AG09309 (cell line): ENCODE measurements at regions not wholly inside any gene's neighbourhood (a gene's known extent, or its start where the extent isn't known, plus 50 kb on each side); places are given as distances from the start of the nearest gene placed in this dataset.

Experiments
- DNase-seq: peaks from one replicate; pipeline ENCODE4 v3.0.0-alpha.2; 2010; ENCODE audit warnings: low read depth
- H3K4me3 ChIP-seq: 2 replicates; pipeline ENCODE4 v1.5.1; 2011; ENCODE audit warnings: mild to moderate bottlenecking, low read depth, low read length, moderate library complexity; ENCODE audit not compliant: control insufficient read depth
- CTCF ChIP-seq: IDR thresholded peaks from 2 replicates; pipeline ENCODE4 v1.5.1; 2011; ENCODE audit warnings: mild to moderate bottlenecking, low read depth, low read length, inconsistent platforms; ENCODE audit not compliant: insufficient read depth, control insufficient read depth; ENCODE audit errors: missing control alignments

- no peak overlapping the region for H3K4me3 ChIP-seq
- TF ChIP-seq CTCF = no peak
- no peak for DNase-seq
These were observed 1073.4 kb upstream of the GYPC start for GRCh38 chr2:125582516-125582915.

- TF ChIP-seq CTCF = no peak
- no peak overlapping the region for H3K4me3 ChIP-seq
- no peak for DNase-seq
These were observed 1071.2 kb upstream of the GYPC start for GRCh38 chr2:125584732-125585131.

- no peak for DNase-seq
- no peak overlapping the region for H3K4me3 ChIP-seq
- no peak for TF ChIP-seq CTCF
These were observed 1067.2 kb upstream of the GYPC start for GRCh38 chr2:125588780-125589179.

GRCh38 chr2:125591954-125592353 is 1064.0 kb upstream of the GYPC start:
- TF ChIP-seq CTCF = no peak
- DNase-seq = no peak
- no peak overlapping the region for H3K4me3 ChIP-seq

- TF ChIP-seq CTCF = no peak
- no peak overlapping the region for H3K4me3 ChIP-seq
- DNase-seq = no peak
These were observed 1062.9 kb upstream of the GYPC start for GRCh38 chr2:125593036-125593435.

GRCh38 chr2:125596612-125597011 is 1059.3 kb upstream of the GYPC start:
- DNase-seq = no peak
- TF ChIP-seq CTCF = no peak
- no peak overlapping the region for H3K4me3 ChIP-seq

GRCh38 chr2:125615438-125615837 is 1040.5 kb upstream of the GYPC start:
- no peak for TF ChIP-seq CTCF
- H3K4me3 ChIP-seq = no peak overlapping the region
- DNase-seq = no peak
